Prostate gland (tissue), 2 donors: ENCODE measurements at regions not wholly inside any gene's neighbourhood (a gene's known extent, or its start where the extent isn't known, plus 50 kb on each side); places are given as distances from the start of the nearest gene placed in this dataset.

Experiments used
- CTCF ChIP-seq, 4 experiments: fragments of 200-600 bp in 2 of 4; fragments of 450-650 bp in 2 of 4; sonication (generic) in 2 of 4; IDR thresholded peaks; 1 replicate in 3 of 4; 2 replicates in 1 of 4; pipeline ENCODE4 v1.5.1; 2016 to 2019; ENCODE audit warnings: antibody characterized with exemption in 4 of 4, mild to moderate bottlenecking in 2 of 4, moderate library complexity in 2 of 4
- POLR2A ChIP-seq: fragments of 450-650 bp; IDR thresholded peaks from one replicate; pipeline ENCODE4 v1.6.1; 2016; ENCODE audit warnings: antibody characterized with exemption, mild to moderate bottlenecking
- POLR2AphosphoS5 ChIP-seq: sonication (generic); formaldehyde crosslinking; IDR thresholded peaks from one replicate; pipeline ENCODE4 v1.6.1; 2017; ENCODE audit warnings: antibody characterized with exemption

GRCh38 chr15:29622637-29623036 is 199.6 kb downstream of the TJP1 start:
- TF ChIP-seq CTCF (IDR thresholded peaks at IDR 0.05) (no peak), POLR2A (no peak), POLR2AphosphoS5 (no peak)
